ENCODE measurements at regions not wholly inside any gene's neighbourhood (a gene's known extent, or its start where the extent isn't known, plus 50 kb on each side); places are given as distances from the start of the nearest gene placed in this dataset.
"Not testable (repeated sequence)": the region's sequence is repeated elsewhere in the genome, so short reads cannot be mapped to it uniquely, and the experiment has no call there.

DNA sequence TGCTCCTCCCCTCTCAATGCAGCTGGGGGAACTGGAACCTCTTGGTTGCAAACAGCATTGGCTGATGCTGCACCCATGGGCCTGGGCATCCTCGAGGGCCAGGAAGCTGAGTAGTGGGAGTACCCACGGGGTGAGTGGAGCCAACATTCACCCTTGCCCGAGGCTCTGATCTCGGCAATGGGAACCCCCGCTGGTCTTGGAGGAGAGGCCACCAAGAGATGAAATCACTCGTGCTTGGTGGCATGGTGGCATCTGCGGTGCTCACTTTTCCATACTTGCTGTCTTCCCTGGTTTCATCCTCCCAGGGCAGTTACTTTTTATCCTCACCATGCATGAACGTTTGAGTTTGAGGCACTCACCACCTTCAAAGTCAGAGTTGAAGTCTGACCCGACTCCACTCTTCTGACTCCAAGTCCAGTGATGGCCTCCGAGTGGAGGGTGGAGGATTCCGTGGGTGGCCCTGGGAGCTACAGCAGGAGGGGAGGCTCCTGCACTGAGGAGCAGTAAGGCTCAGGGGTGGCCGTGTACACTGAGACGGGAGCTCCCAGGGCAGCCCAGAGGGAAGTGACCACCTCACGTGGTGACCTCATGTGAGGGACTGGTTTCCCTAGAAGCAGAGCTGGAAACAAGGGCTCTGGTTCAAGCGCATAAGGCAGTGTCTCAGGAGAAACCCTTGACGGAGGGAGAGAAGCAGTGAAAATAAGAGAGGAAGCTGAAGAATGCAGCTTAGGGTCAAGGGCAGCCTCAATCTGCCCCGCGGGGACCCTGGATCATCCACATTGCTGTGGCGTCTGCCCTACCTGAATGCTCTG lies 349.1 kb downstream of the TCERG1L start:
- no peak overlapping the region for H3K27ac Mint-ChIP-seq
- no peak overlapping the region for H3K4me3 Mint-ChIP-seq
- H3K4me1 Mint-ChIP-seq, result no peaks in the 10 kb centered on the region
- no peaks in the 10 kb centered on the region for H3K27me3 Mint-ChIP-seq
- DNase-seq (no peak), ATAC-seq (no peak)
- no peaks in the 10 kb centered on the region for H3K36me3 Mint-ChIP-seq (ENCODE audit: low read depth)
- H3K9me3 Mint-ChIP-seq, result no peaks in the 10 kb centered on the region

DNA sequence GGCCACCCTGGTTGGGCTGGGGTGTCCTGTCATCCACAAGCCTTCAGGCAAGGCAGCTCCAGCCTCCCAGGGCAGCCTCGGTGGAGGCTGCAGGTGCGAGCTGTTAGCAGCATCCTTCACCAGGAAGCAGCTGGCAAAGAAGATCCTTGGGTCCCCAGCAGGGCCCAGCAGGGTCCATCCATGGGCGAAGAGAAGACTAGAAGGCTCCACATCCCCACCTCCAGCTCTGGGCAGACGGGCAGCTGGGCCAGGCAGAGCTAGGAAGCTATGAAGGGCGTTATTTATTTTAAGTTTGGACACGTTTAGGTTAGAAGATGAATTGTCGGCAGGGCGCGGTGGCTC lies 348.5 kb downstream of the TCERG1L start:
- no peak for DNase-seq
- Mint-ChIP-seq H3K4me1 (no peaks in the 10 kb centered on the region), H3K9me3 (no peaks in the 10 kb centered on the region), H3K27ac (no peak overlapping the region), H3K36me3 (ENCODE audit: low read depth) (no peaks in the 10 kb centered on the region), H3K4me3 (no peak overlapping the region), H3K27me3 (no peaks in the 10 kb centered on the region)
- no peak for ATAC-seq

DNA sequence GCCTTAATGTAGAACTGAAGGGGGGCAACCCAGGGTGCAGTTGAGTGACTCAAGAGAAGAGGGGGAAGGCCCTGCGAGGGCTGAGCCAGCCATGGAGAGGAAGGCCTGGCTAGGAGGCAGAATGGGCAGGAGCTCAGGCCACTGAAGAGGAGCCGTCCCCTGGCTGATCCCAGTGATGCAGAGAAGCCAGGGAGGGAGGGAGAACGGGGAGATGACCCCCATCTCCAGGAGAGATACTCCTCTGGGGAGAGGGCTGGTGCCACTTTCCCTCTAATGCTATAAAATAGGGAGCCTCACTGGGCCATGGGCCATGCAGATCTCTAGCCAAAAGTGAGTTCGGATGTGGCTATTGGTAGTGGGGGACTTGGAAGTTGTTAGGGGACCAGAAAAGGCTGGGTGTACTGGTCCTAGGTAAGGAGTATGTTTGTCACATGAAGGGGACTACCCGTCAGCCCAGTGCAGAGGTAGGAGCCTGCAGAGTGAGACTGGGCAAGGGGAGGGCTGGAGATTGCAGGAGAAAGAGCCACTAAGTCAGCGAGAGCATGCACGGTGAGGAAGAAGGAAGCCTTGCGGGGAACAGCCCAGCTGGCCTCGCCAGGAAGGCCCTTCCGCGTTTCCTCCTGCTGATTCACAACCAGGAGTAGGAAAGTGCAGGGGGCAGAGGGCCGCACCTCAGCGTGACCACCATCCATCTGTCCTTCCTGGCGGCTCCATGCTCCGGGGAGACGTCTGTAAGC lies 347.6 kb downstream of the TCERG1L start:
- Mint-ChIP-seq H3K9me3 (no peaks in the 10 kb centered on the region), H3K4me3 (no peak overlapping the region), H3K27ac (no peak overlapping the region), H3K36me3 (ENCODE audit: low read depth) (no peaks in the 10 kb centered on the region), H3K4me1 (no peaks in the 10 kb centered on the region), H3K27me3 (no peaks in the 10 kb centered on the region)
- DNase-seq (no peak), ATAC-seq (no peak)

DNA sequence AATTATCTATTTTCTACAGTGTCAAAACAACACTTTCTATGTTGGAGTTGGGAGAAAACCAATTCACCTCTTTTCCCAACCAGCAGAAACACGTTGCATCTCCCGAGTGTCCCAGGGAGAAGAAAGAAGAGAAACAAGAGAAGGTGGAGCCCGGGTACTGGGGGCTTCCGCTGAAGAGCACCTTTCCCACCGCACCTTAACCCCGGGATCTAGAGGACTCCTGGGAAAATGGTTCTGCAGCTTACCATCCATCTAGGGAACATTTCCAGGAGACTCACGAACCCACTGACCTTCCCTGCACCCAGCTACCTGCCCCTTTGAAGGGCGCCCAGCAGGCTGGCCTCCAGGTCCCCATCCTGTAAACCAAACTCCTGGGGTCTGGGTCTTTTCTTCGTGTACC lies 346.8 kb downstream of the TCERG1L start:
- Mint-ChIP-seq H3K27ac (no peak overlapping the region), H3K27me3 (no peaks in the 10 kb centered on the region), H3K4me3 (no peak overlapping the region), H3K36me3 (ENCODE audit: low read depth) (no peaks in the 10 kb centered on the region), H3K9me3 (no peaks in the 10 kb centered on the region), H3K4me1 (no peaks in the 10 kb centered on the region)
- ATAC-seq, result no peak
- DNase-seq, result no peak

DNA sequence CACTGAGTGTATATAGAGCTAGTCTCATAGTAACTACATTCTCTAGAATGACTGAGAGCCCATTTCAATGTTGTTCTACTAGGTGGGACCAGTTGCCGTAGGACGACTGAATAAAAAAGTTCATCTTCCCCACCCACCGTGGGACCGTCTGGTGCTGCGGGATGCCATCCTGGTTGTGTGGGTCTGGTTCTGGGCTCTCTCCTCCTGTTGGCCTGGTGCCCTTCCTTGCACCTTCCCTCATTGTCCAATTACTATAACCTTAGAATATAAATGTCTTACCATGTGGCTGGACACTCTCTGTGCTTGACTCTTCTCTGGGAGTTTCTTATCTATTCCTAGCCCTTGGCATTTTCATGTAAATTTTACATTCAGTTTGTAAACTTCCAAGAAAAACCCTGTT lies 344.4 kb downstream of the TCERG1L start:
- H3K4me3 Mint-ChIP-seq, result no peak overlapping the region
- no peak overlapping the region for H3K27ac Mint-ChIP-seq
- no peaks in the 10 kb centered on the region for H3K9me3 Mint-ChIP-seq
- H3K27me3 Mint-ChIP-seq, result no peaks in the 10 kb centered on the region
- H3K4me1 Mint-ChIP-seq, result no peaks in the 10 kb centered on the region
- H3K36me3 Mint-ChIP-seq (ENCODE audit: low read depth), result no peaks in the 10 kb centered on the region
- ATAC-seq (no peak), DNase-seq (no peak)

DNA sequence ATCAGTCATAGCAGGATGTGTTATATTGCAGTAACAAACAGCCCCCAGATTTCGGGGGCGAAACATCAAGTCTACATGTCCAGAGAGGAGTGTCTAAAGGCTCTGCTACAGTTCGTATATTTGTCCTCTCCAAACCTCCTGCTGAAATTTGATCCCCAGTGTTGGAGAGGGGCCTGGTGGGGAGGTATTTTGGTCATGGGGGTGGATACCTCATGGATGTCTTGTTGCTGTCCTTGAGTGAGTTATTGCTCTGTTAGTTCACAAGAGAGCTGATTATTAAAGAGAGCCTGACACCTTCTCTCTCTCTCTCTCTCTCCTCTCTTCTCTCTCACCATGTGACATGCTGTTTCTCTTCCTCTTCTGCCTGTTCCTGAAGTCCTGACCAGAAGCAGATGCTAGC lies 343.7 kb downstream of the TCERG1L start:
- Mint-ChIP-seq H3K27me3 (no peaks in the 10 kb centered on the region), H3K27ac (no peak overlapping the region), H3K4me3 (no peak overlapping the region), H3K4me1 (no peaks in the 10 kb centered on the region), H3K36me3 (ENCODE audit: low read depth) (no peaks in the 10 kb centered on the region), H3K9me3 (no peaks in the 10 kb centered on the region)
- no peak for ATAC-seq
- DNase-seq, result no peak

DNA sequence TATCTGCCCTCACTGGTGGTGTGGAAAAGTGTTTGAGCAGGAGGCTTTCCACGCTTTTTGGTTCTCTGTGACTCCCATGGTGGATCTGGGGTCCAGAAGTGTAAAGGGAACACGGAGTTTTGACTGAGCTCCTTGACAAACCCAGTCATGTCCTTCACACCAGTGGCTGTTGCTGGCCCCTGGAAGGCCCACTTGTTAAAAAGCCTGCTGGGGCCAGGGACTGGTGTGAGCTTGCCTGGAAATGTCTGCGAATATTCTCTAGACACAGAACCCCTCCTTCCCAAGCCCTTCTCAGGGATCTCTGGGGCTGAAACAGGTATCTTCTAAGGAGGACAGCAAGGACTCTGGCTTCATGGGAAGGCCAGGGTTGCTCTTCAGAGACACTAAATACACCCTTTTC lies 343.0 kb downstream of the TCERG1L start:
- Mint-ChIP-seq H3K27ac (no peak overlapping the region), H3K4me1 (no peaks in the 10 kb centered on the region), H3K36me3 (ENCODE audit: low read depth) (no peaks in the 10 kb centered on the region)

DNA sequence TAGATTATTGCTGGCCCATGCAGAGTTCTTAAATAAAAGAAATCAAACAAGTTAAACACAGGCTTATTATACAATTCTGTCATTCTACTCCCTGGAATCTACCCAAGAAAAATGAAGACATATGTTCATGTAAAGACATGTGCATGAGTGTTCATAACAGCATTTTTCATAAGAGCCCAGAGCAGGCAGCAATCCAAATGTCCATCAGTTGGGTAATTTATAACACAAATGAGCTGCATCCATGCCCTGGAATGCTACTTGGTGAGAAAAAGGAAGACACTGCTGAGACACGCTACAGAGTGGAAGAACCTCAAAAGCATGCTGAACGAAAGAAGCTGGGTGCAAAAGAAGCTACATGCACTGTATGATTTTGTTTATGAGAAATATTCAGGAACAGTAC lies 342.6 kb downstream of the TCERG1L start:
- Mint-ChIP-seq H3K27ac (no peak overlapping the region), H3K4me1 (no peaks in the 10 kb centered on the region), H3K4me3 (no peak overlapping the region), H3K36me3 (ENCODE audit: low read depth) (no peaks in the 10 kb centered on the region), H3K9me3 (no peaks in the 10 kb centered on the region), H3K27me3 (no peaks in the 10 kb centered on the region)
- DNase-seq, result no peak
- no peak for ATAC-seq

More for the DNA sequence above, 343.0 kb downstream of the TCERG1L start:
- ATAC-seq (no peak), DNase-seq (no peak)
- H3K27me3 Mint-ChIP-seq, result no peaks in the 10 kb centered on the region
- no peak overlapping the region for H3K4me3 Mint-ChIP-seq
- H3K9me3 Mint-ChIP-seq, result no peaks in the 10 kb centered on the region

DNA sequence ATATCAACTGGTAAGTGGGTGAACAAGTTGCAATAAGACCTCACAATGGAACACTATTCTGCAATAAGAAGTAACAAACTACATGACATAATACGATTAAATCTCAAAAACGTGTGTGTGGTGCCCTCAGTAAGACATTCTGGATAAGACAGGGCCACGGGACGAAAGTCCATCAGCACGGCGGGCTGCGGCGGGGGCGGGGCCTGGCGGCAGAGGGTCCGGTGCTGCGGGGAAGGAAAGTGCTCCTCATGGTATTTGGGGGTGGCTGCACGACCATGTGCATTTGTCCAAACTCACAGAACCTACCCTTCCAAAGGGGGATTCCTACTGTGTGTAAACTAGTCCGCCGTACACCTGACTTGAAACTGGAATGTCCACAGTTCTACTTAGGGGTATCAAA lies 341.8 kb downstream of the TCERG1L start:
- ATAC-seq (no peak), DNase-seq (no peak)
- Mint-ChIP-seq H3K27ac (no peak overlapping the region), H3K4me1 (no peaks in the 10 kb centered on the region), H3K27me3 (no peaks in the 10 kb centered on the region), H3K9me3 (no peaks in the 10 kb centered on the region), H3K36me3 (ENCODE audit: low read depth) (no peaks in the 10 kb centered on the region), H3K4me3 (no peak overlapping the region)

DNA sequence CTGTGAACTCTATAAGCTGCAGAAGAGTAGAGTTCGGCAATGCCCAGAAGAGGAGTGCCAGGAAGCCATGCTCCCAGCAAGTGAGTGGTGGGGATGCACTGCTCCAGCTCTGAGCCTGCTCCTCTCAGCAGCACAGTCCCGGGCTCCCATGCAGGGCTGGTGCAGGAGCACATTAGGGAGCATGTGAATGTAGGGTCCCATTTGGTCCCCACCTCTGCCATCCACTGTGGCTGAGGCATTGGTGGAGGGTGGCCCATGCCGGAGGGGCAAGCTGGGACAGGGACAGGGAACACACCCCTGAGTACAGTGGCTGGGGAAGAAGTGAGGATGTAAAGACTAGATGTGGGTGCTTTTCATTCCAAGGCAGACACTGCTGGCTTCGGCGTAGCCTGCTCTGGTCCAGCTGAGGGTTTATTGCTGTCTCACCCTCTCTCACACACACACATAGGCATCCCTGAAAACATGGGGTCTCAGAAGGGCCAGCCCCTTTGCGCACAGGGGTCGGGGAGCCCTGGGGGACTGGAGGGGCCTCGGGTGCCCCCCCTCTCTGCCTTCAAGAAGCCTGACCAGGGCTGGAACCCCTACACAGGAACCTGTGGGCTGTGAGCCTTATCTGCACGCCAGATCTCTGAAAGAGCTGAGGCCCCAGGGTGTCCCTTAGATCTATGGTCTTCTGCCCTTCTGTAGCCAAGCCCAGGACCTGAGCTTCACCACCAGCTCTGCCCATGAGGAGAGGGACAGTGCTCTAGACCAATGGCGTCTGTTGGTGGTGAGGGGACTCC lies 341.0 kb downstream of the TCERG1L start:
- DNase-seq (no peak), ATAC-seq (no peak)
- H3K9me3 Mint-ChIP-seq, result no peaks in the 10 kb centered on the region
- H3K36me3 Mint-ChIP-seq (ENCODE audit: low read depth), result no peaks in the 10 kb centered on the region
- no peaks in the 10 kb centered on the region for H3K4me1 Mint-ChIP-seq
- no peak overlapping the region for H3K4me3 Mint-ChIP-seq
- no peaks in the 10 kb centered on the region for H3K27me3 Mint-ChIP-seq
- no peak overlapping the region for H3K27ac Mint-ChIP-seq

DNA sequence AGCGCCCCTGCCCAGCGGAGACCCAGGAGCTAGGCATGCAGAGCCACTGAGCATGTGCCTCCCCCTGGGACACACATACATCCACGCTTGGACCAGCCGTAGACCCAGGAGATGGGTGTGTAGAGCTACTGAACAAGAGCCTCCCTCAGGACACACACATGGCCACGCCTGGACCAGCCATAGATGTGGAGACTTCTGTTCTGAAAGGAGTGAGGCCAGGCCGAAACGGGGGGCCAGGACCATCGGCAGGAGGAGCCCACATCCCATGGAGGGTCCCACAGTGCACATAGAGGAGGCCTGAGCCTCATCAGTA lies 340.4 kb downstream of the TCERG1L start:
- DNase-seq (no peak), ATAC-seq (no peak)
- Mint-ChIP-seq H3K9me3 (no peaks in the 10 kb centered on the region), H3K4me1 (no peaks in the 10 kb centered on the region), H3K4me3 (no peak overlapping the region), H3K36me3 (ENCODE audit: low read depth) (no peaks in the 10 kb centered on the region), H3K27me3 (no peaks in the 10 kb centered on the region), H3K27ac (no peak overlapping the region)

DNA sequence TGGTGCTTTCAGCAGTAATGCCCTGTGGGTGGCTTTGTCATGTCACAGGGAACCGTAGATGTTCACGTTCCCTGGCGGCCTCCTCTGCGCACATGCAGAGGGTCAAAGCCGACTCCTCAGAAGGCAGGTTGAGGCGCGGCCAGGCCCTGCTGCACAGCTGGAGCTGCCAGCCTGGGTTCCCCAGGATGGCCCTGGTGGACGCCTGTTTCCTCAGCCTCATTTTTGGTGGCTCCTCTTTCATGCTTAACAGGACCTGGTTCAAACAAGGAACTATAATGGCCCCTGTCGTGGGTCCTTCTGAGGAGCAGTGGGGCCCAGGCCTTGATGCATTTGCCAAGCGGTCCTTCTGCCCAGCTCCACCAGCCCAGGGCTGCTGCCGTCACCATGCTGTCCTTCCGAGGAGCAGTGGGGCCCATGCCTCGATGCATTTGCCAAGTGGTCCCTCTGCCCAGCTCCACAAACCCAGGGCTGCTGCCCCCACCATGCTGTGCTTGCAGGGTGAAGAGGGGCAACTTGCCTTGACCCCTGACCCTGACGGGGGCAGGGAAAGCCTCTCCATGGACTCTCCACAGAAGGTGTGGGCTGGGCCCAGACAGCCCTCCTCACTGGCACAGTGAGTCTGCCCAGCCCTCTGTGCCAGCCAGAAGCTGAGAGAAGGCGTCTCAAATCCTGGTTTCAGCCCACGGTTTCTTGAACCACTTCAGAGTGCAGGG lies 338.2 kb downstream of the TCERG1L start:
- Mint-ChIP-seq H3K4me3 (no peak overlapping the region), H3K27me3 (no peaks in the 10 kb centered on the region), H3K27ac (no peak overlapping the region), H3K4me1 (no peaks in the 10 kb centered on the region), H3K9me3 (no peaks in the 10 kb centered on the region), H3K36me3 (ENCODE audit: low read depth) (no peaks in the 10 kb centered on the region)
- ATAC-seq, result no peak
- DNase-seq, result no peak

DNA sequence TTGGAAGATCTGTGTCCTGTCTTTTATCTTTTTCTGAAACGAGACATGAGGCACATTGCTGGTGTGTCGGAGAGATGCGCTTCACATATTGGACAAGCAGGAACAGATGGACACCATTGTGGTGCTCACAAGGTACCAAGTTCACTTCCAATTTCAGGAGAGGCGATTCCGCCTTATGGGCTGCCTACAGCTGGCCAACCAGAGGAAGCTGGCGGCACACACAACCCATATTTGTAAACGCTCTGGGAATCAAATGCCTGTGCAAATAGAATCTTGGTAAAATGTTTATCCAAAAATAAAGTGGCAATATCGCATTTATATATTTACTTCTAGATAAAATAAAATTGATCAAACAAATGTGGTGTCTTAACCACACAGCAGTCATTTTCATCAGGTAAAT lies 337.4 kb downstream of the TCERG1L start:
- no peaks in the 10 kb centered on the region for H3K4me1 Mint-ChIP-seq
- no peaks in the 10 kb centered on the region for H3K36me3 Mint-ChIP-seq (ENCODE audit: low read depth)
- DNase-seq (no peak), ATAC-seq (no peak)
- H3K27me3 Mint-ChIP-seq, result no peaks in the 10 kb centered on the region
- H3K27ac Mint-ChIP-seq, result no peak overlapping the region
- H3K9me3 Mint-ChIP-seq, result no peaks in the 10 kb centered on the region
- no peak overlapping the region for H3K4me3 Mint-ChIP-seq

DNA sequence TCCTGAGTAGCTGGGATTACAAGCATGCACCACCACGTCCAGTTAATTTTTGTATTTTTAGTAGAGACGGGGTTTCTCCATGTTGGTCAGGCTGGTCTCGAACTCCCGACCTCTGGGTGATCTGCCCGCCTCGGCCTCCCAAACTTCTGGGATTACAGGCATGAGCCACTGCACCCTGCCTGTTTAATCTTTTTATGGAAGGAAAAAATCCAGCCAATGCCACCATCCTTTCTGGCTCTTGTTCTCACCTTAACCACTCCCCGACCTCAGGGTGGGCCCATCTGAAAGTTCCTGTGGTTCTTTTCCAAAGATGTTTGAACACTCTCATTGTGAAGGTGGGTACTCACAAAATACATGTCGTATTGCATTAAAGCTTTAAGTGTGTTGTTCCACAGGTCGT lies 336.2 kb downstream of the TCERG1L start:
- not testable (repeated sequence) for H3K27me3 Mint-ChIP-seq; H3K36me3 Mint-ChIP-seq (ENCODE audit: low read depth); DNase-seq; H3K4me1 Mint-ChIP-seq; H3K4me3 Mint-ChIP-seq; H3K9me3 Mint-ChIP-seq; H3K27ac Mint-ChIP-seq; ATAC-seq

DNA sequence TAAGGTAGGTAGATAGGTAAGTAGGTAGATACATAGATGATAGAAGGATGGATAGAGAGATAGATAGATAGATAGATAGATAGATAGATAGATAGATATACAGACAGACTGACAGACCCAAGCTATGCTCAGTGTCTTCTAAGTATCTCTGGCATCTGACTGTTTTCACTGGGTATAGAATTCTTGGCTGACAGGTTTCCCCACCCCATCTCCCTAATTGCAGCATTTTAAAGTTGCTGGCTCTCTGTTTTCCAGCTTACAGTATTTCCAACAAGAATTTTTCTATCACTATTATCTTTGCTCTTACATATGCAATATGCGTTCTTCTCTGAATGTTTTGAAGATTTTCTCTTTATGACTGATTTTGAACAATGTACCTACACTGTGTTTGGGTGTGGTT lies 328.7 kb downstream of the TCERG1L start:
- Mint-ChIP-seq H3K27ac (no peak overlapping the region), H3K4me3 (no peak overlapping the region), H3K9me3 (peaks cover 10% of the 10 kb centered on the region), H3K36me3 (ENCODE audit: low read depth) (no peaks in the 10 kb centered on the region), H3K27me3 (no peaks in the 10 kb centered on the region), H3K4me1 (no peaks in the 10 kb centered on the region)
- DNase-seq (no peak), ATAC-seq (no peak)
